ENCODE measurements at regions not wholly inside any gene's neighbourhood (a gene's known extent, or its start where the extent isn't known, plus 50 kb on each side); places are given as distances from the start of the nearest gene placed in this dataset.

GRCh38 chr2:57804971-57805370 is 241.6 kb upstream of the VRK2 start:
- ChIA-PET CTCF (no interaction called here), POLR2A (no interaction called here)
- Mint-ChIP-seq H3K36me3 (peaks cover 0 to 4% (median 0%) of the 10 kb centered on the region in 5 donors), H3K4me1 (no peaks in the 10 kb centered on the region), H3K9me3 (peaks cover 0 to 12% (median 0%) of the 10 kb centered on the region in 11 donors), H3K27me3 (no peaks in the 10 kb centered on the region), H3K27ac (no peak overlapping the region), H3K4me3 (no peak overlapping the region)
- Histone ChIP-seq H3K27ac (ENCODE audit: low read depth, low read length) (no peak overlapping the region), H3K4me1 (ENCODE audit: control insufficient read depth in 2 of 2, insufficient read depth in 2 of 2, low read length in 2 of 2) (no peaks in the 10 kb centered on the region), H3K4me3 (ENCODE audit: low read length) (no peak overlapping the region), H3K9me3 (ENCODE audit: control insufficient read depth in 2 of 3, low read length in 3 of 3) (no peaks in the 10 kb centered on the region), H3K27me3 (ENCODE audit: control insufficient read depth in 2 of 2, insufficient read depth in 2 of 2, low read length in 2 of 2) (no peaks in the 10 kb centered on the region), H3K36me3 (ENCODE audit: control insufficient read depth in 2 of 3, insufficient read depth in 3 of 3, low read length in 3 of 3) (no peaks in the 10 kb centered on the region)
- no peak for ATAC-seq
- no peak for DNase-seq
- intact Hi-C loops (cut with micrococcal nuclease) = no loop called here

DNA sequence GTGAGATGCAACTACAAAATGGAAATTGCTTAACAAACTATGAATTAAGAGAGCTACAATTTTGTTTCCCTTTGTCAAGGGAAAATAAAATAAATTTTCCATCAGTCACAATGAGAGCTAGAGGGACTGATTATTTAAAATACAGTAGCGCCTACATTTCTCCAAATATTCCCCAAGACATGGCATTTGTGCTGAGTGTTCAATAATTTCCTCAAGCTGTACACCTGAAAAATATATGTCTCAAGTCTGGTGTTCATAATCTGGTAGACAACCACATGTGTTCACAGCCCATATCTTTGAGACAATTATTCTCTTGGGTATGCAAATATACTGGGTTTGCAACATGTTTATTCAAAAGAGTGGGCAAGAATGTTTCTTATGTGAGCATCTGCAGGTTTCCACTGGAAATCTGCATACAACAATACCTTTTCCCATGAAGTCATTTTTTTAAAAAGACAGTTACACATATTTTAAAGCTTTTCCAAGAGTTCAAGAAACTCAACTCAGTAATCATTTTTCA is 240.1 kb upstream of the VRK2 start:
- Histone ChIP-seq H3K27ac (ENCODE audit: low read depth, low read length) (no peak overlapping the region), H3K36me3 (ENCODE audit: control insufficient read depth in 2 of 3, insufficient read depth in 3 of 3, low read length in 3 of 3) (no peaks in the 10 kb centered on the region), H3K4me1 (ENCODE audit: control insufficient read depth in 2 of 2, insufficient read depth in 2 of 2, low read length in 2 of 2) (no peaks in the 10 kb centered on the region), H3K9me3 (ENCODE audit: control insufficient read depth in 2 of 3, low read length in 3 of 3) (no peaks in the 10 kb centered on the region), H3K4me3 (ENCODE audit: low read length) (no peak overlapping the region), H3K27me3 (ENCODE audit: control insufficient read depth in 2 of 2, insufficient read depth in 2 of 2, low read length in 2 of 2) (no peaks in the 10 kb centered on the region)
- H3K4me3 Mint-ChIP-seq = no peak overlapping the region
- ChIA-PET POLR2A (no interaction called here), CTCF (no interaction called here)
- no peak overlapping the region for H3K27ac Mint-ChIP-seq
- intact Hi-C loops (cut with micrococcal nuclease) = no loop called here
- ATAC-seq (no peak), DNase-seq (no peak)
- H3K27me3 Mint-ChIP-seq = no peaks in the 10 kb centered on the region
- peaks cover 0 to 4% (median 0%) of the 10 kb centered on the region in 5 donors for H3K36me3 Mint-ChIP-seq
- no peaks in the 10 kb centered on the region for H3K4me1 Mint-ChIP-seq
- H3K9me3 Mint-ChIP-seq = peaks cover 0 to 10% (median 0%) of the 10 kb centered on the region in 11 donors

- intact Hi-C loops (cut with micrococcal nuclease) = no loop called here
These were observed 237.4 kb upstream of the VRK2 start for GRCh38 chr2:57809230-57809629.

DNA sequence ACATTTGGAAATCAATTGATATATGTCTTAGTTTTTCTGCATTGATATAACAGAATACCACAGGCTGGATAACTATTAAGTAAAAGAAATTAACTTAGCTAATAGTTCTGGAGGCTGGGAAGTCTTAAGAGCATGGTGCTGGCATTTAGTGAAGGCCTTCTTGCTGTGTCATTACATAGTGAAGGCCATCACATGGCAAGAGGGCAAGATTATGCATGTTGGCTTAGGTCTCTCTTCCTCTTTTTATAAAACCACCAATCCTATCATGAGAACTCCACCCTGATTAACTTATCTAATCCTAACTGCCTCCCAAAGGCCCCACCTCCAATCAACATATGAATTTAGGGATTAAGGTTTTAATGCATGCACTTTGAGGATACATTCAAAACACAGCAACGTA is 225.5 kb upstream of the VRK2 start:
- intact Hi-C loops (cut with micrococcal nuclease) = no loop called here
- no peak overlapping the region for H3K4me3 Mint-ChIP-seq
- H3K4me1 Mint-ChIP-seq = no peaks in the 10 kb centered on the region
- no peak for DNase-seq
- Histone ChIP-seq H3K4me1 (ENCODE audit: control insufficient read depth in 2 of 2, insufficient read depth in 2 of 2, low read length in 2 of 2) (no peaks in the 10 kb centered on the region), H3K27me3 (ENCODE audit: control insufficient read depth in 2 of 2, insufficient read depth in 2 of 2, low read length in 2 of 2) (no peaks in the 10 kb centered on the region), H3K9me3 (ENCODE audit: control insufficient read depth in 2 of 3, low read length in 3 of 3) (no peaks in the 10 kb centered on the region), H3K36me3 (ENCODE audit: control insufficient read depth in 2 of 3, insufficient read depth in 3 of 3, low read length in 3 of 3) (no peaks in the 10 kb centered on the region), H3K27ac (ENCODE audit: low read depth, low read length) (no peak overlapping the region), H3K4me3 (ENCODE audit: low read length) (no peak overlapping the region)
- no peaks in the 10 kb centered on the region for H3K36me3 Mint-ChIP-seq
- H3K27ac Mint-ChIP-seq = no peak overlapping the region
- ChIA-PET POLR2A (no interaction called here), CTCF (no interaction called here)
- peaks cover 0 to 3% (median 0%) of the 10 kb centered on the region in 5 donors for H3K27me3 Mint-ChIP-seq
- H3K9me3 Mint-ChIP-seq = peaks cover 0 to 25% (median 6%) of the 10 kb centered on the region in 11 donors
- no peak for ATAC-seq

More at GRCh38 chr2:57809230-57809629, 237.4 kb upstream of the VRK2 start:
- no peak overlapping the region for H3K4me3 Mint-ChIP-seq
- Histone ChIP-seq H3K9me3 (ENCODE audit: control insufficient read depth in 2 of 3, low read length in 3 of 3) (no peaks in the 10 kb centered on the region), H3K4me1 (ENCODE audit: control insufficient read depth in 2 of 2, insufficient read depth in 2 of 2, low read length in 2 of 2) (no peaks in the 10 kb centered on the region), H3K27me3 (ENCODE audit: control insufficient read depth in 2 of 2, insufficient read depth in 2 of 2, low read length in 2 of 2) (no peaks in the 10 kb centered on the region), H3K27ac (ENCODE audit: low read depth, low read length) (no peak overlapping the region), H3K4me3 (ENCODE audit: low read length) (no peak overlapping the region), H3K36me3 (ENCODE audit: control insufficient read depth in 2 of 3, insufficient read depth in 3 of 3, low read length in 3 of 3) (no peaks in the 10 kb centered on the region)
- no peak for DNase-seq
- ATAC-seq = no peak
- ChIA-PET CTCF (no interaction called here), POLR2A (no interaction called here)
- no peaks in the 10 kb centered on the region for H3K27me3 Mint-ChIP-seq
- no peak overlapping the region for H3K27ac Mint-ChIP-seq
- no peaks in the 10 kb centered on the region for H3K4me1 Mint-ChIP-seq
- H3K36me3 Mint-ChIP-seq = no peaks in the 10 kb centered on the region
- H3K9me3 Mint-ChIP-seq = no peaks in the 10 kb centered on the region

DNA sequence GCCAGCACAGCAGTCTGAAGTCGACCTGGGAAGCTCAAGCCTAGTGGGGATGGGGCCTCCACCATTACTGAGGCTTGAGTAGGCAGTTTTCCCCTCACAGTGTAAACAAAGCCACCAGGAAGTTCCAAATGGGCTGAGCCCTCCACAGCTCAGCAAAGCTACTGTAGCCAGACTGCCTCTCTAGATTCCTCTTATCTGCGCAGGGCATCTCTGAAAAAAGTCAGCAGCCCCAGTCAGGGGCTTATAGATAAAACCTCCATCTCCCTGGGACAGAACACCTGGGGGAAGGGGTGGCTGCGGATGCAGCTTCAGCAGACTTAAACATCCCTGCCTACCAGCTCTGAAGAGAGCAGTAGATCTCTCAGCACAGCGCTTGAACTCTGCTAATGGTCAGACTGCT is 218.4 kb upstream of the VRK2 start:
- ATAC-seq = no peak
- peaks cover 3 to 59% (median 27%) of the 10 kb centered on the region in 11 donors for H3K9me3 Mint-ChIP-seq
- Histone ChIP-seq H3K36me3 (ENCODE audit: control insufficient read depth in 2 of 3, insufficient read depth in 3 of 3, low read length in 3 of 3) (no peaks in the 10 kb centered on the region), H3K4me3 (ENCODE audit: low read length) (no peak overlapping the region), H3K9me3 (ENCODE audit: control insufficient read depth in 2 of 3, low read length in 3 of 3) (no peaks in the 10 kb centered on the region), H3K4me1 (ENCODE audit: control insufficient read depth in 2 of 2, insufficient read depth in 2 of 2, low read length in 2 of 2) (no peaks in the 10 kb centered on the region), H3K27me3 (ENCODE audit: control insufficient read depth in 2 of 2, insufficient read depth in 2 of 2, low read length in 2 of 2) (no peaks in the 10 kb centered on the region), H3K27ac (ENCODE audit: low read depth, low read length) (no peak overlapping the region)
- H3K36me3 Mint-ChIP-seq = peaks cover 0 to 4% (median 0%) of the 10 kb centered on the region in 5 donors
- no peak for DNase-seq
- no peak overlapping the region for H3K27ac Mint-ChIP-seq
- ChIA-PET CTCF (no interaction called here), POLR2A (no interaction called here)
- intact Hi-C loops (cut with micrococcal nuclease) = no loop called here
- no peaks in the 10 kb centered on the region for H3K4me1 Mint-ChIP-seq
- H3K4me3 Mint-ChIP-seq = no peak overlapping the region
- no peaks in the 10 kb centered on the region for H3K27me3 Mint-ChIP-seq

DNA sequence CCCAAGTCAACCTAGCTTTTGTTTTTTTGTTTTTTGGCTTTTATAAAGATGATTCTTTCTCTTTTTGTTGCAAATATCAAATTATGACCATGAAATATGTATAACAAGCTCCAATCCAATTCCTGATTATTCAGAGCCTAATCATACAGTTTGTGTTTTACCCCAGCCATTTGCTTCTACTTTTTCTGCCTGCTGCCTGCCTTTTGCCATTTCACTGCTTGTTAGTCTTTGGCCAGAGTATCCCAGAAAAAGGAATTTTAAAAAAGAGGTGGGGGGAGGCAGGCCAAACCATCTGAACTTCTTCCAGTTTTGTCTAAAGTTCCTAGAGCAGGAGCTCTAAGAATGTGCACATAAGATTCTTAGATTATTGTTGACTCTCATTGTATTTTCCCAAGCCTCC is 211.9 kb upstream of the VRK2 start:
- Histone ChIP-seq H3K36me3 (ENCODE audit: control insufficient read depth in 2 of 3, insufficient read depth in 3 of 3, low read length in 3 of 3) (no peaks in the 10 kb centered on the region), H3K4me3 (ENCODE audit: low read length) (no peak overlapping the region), H3K4me1 (ENCODE audit: control insufficient read depth in 2 of 2, insufficient read depth in 2 of 2, low read length in 2 of 2) (no peaks in the 10 kb centered on the region), H3K9me3 (ENCODE audit: control insufficient read depth in 2 of 3, low read length in 3 of 3) (no peaks in the 10 kb centered on the region), H3K27me3 (ENCODE audit: control insufficient read depth in 2 of 2, insufficient read depth in 2 of 2, low read length in 2 of 2) (no peaks in the 10 kb centered on the region), H3K27ac (ENCODE audit: low read depth, low read length) (no peak overlapping the region)
- Mint-ChIP-seq H3K36me3 (no peaks in the 10 kb centered on the region), H3K27me3 (no peaks in the 10 kb centered on the region), H3K27ac (no peak overlapping the region), H3K9me3 (peaks cover 0 to 19% (median 10%) of the 10 kb centered on the region in 11 donors), H3K4me3 (no peak overlapping the region), H3K4me1 (no peaks in the 10 kb centered on the region)
- DNase-seq (no peak), ATAC-seq (no peak)
- POLR2A ChIA-PET = no interaction called here
- CTCF ChIA-PET = no interaction called here
- intact Hi-C loops (cut with micrococcal nuclease) = no loop called here

GRCh38 chr2:57842531-57842930 is 204.1 kb upstream of the VRK2 start:
- no peak overlapping the region for H3K27ac ChIP-seq (ENCODE audit: low read depth, low read length)
- H3K27me3 ChIP-seq (ENCODE audit: control insufficient read depth in 2 of 2, insufficient read depth in 2 of 2, low read length in 2 of 2) = no peaks in the 10 kb centered on the region
- no peak for DNase-seq
- H3K9me3 ChIP-seq (ENCODE audit: control insufficient read depth in 2 of 3, low read length in 3 of 3) = no peaks in the 10 kb centered on the region
- no peak overlapping the region for H3K27ac Mint-ChIP-seq
- CTCF ChIA-PET = no interaction called here
- H3K4me1 ChIP-seq (ENCODE audit: control insufficient read depth in 2 of 2, insufficient read depth in 2 of 2, low read length in 2 of 2) = no peaks in the 10 kb centered on the region
- ATAC-seq = no peak
- intact Hi-C loops (cut with micrococcal nuclease) = no loop called here
- no peaks in the 10 kb centered on the region for H3K4me1 Mint-ChIP-seq
- H3K36me3 ChIP-seq (ENCODE audit: control insufficient read depth in 2 of 3, insufficient read depth in 3 of 3, low read length in 3 of 3) = no peaks in the 10 kb centered on the region
- no peak overlapping the region for H3K4me3 ChIP-seq (ENCODE audit: low read length)
- peaks cover 0 to 11% (median 5%) of the 10 kb centered on the region in 11 donors for H3K9me3 Mint-ChIP-seq
- H3K36me3 Mint-ChIP-seq = peaks cover 0 to 4% (median 0%) of the 10 kb centered on the region in 5 donors
- POLR2A ChIA-PET = no interaction called here
- peaks cover 0 to 4% (median 3%) of the 10 kb centered on the region in 5 donors for H3K27me3 Mint-ChIP-seq
- H3K4me3 Mint-ChIP-seq = no peak overlapping the region

All from naive thymus-derived CD4-positive, alpha-beta T cell (primary cell).